GM19023 (cell line): ENCODE measurements at regions not wholly inside any gene's neighbourhood (a gene's known extent, or its start where the extent isn't known, plus 50 kb on each side); places are given as distances from the start of the nearest gene placed in this dataset.
"Not testable (repeated sequence)": the region's sequence is repeated elsewhere in the genome, so short reads cannot be mapped to it uniquely, and the experiment has no call there.

ENCODE experiments used
- ATAC-seq: cut with Tn5 transposase; IDR thresholded peaks from one replicate; pipeline ENCODE4 v1.9.1; 2021; ENCODE audit warnings: mild to moderate bottlenecking, moderate library complexity; ENCODE audit not compliant: unreplicated experiment

GRCh38 chr10:28137907-28138880 lies 139.3 kb upstream of the ODAD2 start:
- ATAC-seq: no peak

- no peak for ATAC-seq
These were observed 136.4 kb upstream of the ODAD2 start for GRCh38 chr10:28135258-28135657.

GRCh38 chr10:28130267-28130666 lies 131.4 kb upstream of the ODAD2 start:
- ATAC-seq: no peak

- ATAC-seq: no peak
These were observed 129.0 kb upstream of the ODAD2 start for GRCh38 chr10:28127881-28128280.

- ATAC-seq: no peak
These were observed 126.8 kb upstream of the ODAD2 start for GRCh38 chr10:28125701-28126100.

GRCh38 chr10:28120795-28121194 lies 121.9 kb upstream of the ODAD2 start:
- no peak for ATAC-seq

GRCh38 chr10:28120043-28120749 lies 121.3 kb upstream of the ODAD2 start:
- no peak for ATAC-seq

GRCh38 chr10:28118985-28119628 lies 120.2 kb upstream of the ODAD2 start:
- ATAC-seq: no peak

GRCh38 chr10:28113202-28113601 lies 114.3 kb upstream of the ODAD2 start:
- ATAC-seq: no peak

GRCh38 chr10:28111712-28112111 lies 112.8 kb upstream of the ODAD2 start:
- ATAC-seq: no peak

GRCh38 chr10:28105561-28105960 lies 106.7 kb upstream of the ODAD2 start:
- no peak for ATAC-seq

GRCh38 chr10:28097633-28098032 lies 98.8 kb upstream of the ODAD2 start:
- ATAC-seq: no peak

- no peak for ATAC-seq
These were observed 97.0 kb upstream of the ODAD2 start for GRCh38 chr10:28095791-28096378.

- no peak for ATAC-seq
These were observed 95.2 kb upstream of the ODAD2 start for GRCh38 chr10:28094121-28094520.

- no peak for ATAC-seq
These were observed 93.0 kb upstream of the ODAD2 start for GRCh38 chr10:28091913-28092312.

- no peak for ATAC-seq
These were observed 91.6 kb upstream of the ODAD2 start for GRCh38 chr10:28090506-28090905.

GRCh38 chr10:28089467-28089866 lies 90.6 kb upstream of the ODAD2 start:
- no peak for ATAC-seq

- ATAC-seq: no peak
These were observed 88.9 kb upstream of the ODAD2 start for GRCh38 chr10:28087661-28088351.

GRCh38 chr10:28085760-28086159 lies 86.9 kb upstream of the ODAD2 start:
- not testable (repeated sequence) for ATAC-seq

GRCh38 chr10:28082885-28083284 lies 84.0 kb upstream of the ODAD2 start:
- ATAC-seq: no peak

GRCh38 chr10:28082316-28082715 lies 83.4 kb upstream of the ODAD2 start:
- ATAC-seq: no peak
